Stimulated activated effector memory CD8-positive, alpha-beta T cell treated with anti-CD3 and anti-CD28 coated beads, Interleukin-12 subunit alpha, Interleukin-12 subunit beta, amount 100 ng/mL, for 72 hours (primary cell): ENCODE measurements at regions not wholly inside any gene's neighbourhood (a gene's known extent, or its start where the extent isn't known, plus 50 kb on each side); places are given as distances from the start of the nearest gene placed in this dataset.

Experiments
- ATAC-seq: fragments of 150-1000 bp; cut with Tn5 transposase; 2 replicates; pipeline ENCODE4 v1.10.0; 2021
- DNase-seq, 2 donors: peaks; one replicate each; pipeline ENCODE4 v3.0.0; 2021 to 2022; ENCODE audit warnings: low spot score in 2 of 2
- H3K27ac Mint-ChIP-seq: one replicate; pipeline ENCODE4 v1.8.0; 2022; ENCODE audit warnings: mild to moderate bottlenecking, mixed read lengths
- H3K36me3 Mint-ChIP-seq: one replicate; pipeline ENCODE4 v1.8.0; 2022; ENCODE audit warnings: mild to moderate bottlenecking, mixed read lengths
- H3K4me1 Mint-ChIP-seq: one replicate; pipeline ENCODE4 v1.8.0; 2022; ENCODE audit warnings: mixed read lengths
- H3K4me3 Mint-ChIP-seq: one replicate; pipeline ENCODE4 v1.8.0; 2022; ENCODE audit warnings: mild to moderate bottlenecking, mixed read lengths
- H3K9me3 Mint-ChIP-seq: one replicate; pipeline ENCODE4 v1.8.0; 2022; ENCODE audit warnings: mixed read lengths

DNA sequence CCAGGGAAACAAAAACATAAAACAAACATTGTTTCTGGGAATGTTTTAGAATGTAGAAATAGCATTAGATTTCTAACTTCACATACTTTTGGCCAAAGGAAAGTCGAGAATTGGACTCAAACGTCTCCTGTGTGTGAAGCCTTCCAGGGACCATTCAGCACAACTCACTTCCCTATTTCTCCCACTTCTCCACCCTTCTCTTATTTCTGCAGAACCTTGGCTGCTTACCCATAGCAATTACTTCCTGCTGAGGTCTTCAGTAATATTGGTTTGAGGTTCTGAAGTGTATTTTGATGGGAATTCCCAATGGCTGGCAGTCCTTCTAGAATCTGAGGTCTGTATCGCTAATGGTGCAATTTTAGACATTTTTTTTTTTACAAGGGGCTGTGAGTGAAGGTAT is 158.3 kb upstream of the SNX19 start:
- Mint-ChIP-seq H3K36me3 (no peaks in the 10 kb centered on the region), H3K4me1 (no peaks in the 10 kb centered on the region), H3K27ac (no peak overlapping the region), H3K9me3 (peaks cover 3% of the 10 kb centered on the region), H3K4me3 (no peak overlapping the region)
- ATAC-seq (no peak), DNase-seq (no peak)

DNA sequence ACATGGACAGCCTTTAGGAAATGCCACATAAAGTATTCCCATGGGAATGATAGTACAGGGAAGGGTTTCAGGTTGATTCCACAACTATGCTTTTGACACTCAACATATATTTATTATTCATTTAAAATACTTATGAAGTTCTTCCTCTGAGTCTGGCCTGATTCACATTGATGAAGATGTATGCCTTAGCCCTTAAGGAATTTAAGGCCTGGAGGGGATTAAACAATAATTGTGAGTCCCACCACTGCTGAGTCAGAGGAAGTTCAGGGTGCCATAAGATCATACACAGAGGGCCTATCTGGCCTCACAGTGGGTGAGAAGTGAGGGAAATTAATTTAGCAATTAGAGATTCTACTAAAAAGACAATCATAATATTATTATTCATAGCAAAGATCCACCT is 161.1 kb upstream of the SNX19 start:
- ATAC-seq (no peak), DNase-seq (no peak)
- Mint-ChIP-seq H3K36me3 (no peaks in the 10 kb centered on the region), H3K9me3 (peaks cover 2% of the 10 kb centered on the region), H3K4me1 (no peaks in the 10 kb centered on the region), H3K27ac (no peak overlapping the region), H3K4me3 (no peak overlapping the region)

DNA sequence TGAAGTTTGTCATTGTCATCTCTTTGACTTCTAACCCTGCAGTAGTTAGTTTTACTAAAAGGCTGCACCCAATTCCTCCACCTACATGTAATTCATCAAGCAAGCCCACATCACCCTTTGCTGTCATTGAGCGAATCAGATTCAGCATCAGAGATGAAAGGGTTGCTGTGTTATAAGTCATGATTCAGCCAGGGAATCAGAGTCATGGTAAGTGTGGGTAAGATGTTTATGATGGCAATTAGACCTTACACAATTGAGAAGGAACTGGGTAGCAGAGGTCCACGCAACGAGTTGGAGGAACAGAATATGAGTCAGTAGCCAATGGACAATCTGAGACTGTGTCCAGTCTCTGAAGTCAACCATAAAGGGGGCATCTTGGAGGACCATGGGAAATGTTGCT is 162.8 kb upstream of the SNX19 start:
- H3K4me1 Mint-ChIP-seq: no peaks in the 10 kb centered on the region
- no peak for DNase-seq
- H3K4me3 Mint-ChIP-seq: no peak overlapping the region

DNA sequence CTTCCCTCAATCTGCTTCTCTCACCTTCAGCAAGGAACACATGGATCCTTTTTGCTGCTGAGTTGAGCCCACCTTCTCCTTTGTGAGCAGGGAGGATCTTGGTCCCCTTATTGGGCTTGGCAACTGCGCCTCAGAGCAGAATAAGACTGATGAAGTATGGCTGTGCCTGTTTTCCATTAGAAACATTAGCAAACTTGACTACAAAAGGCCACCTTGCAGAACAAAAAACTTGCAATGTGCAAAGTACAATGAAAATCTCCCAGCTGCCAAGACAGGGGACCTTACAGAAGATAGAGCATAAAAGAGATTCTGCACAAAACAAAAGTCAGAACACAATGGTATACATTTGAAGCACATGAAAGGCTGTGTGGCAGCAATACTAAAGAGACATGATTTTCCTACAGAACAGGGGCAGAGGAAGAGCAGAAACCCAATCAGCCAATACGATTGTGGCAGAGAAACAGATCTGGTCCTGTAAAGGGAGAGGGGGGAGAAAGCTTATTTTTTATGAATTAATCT is 173.5 kb upstream of the SNX19 start:
- no peaks in the 10 kb centered on the region for H3K4me1 Mint-ChIP-seq
- no peaks in the 10 kb centered on the region for H3K36me3 Mint-ChIP-seq
- H3K9me3 Mint-ChIP-seq: peaks cover 10% of the 10 kb centered on the region
- ATAC-seq: no peak
- no peak overlapping the region for H3K27ac Mint-ChIP-seq
- H3K4me3 Mint-ChIP-seq: no peak overlapping the region
- DNase-seq: no peak

More for the DNA sequence above, 162.8 kb upstream of the SNX19 start:
- Mint-ChIP-seq H3K36me3 (no peaks in the 10 kb centered on the region), H3K9me3 (peaks cover 2% of the 10 kb centered on the region), H3K27ac (no peak overlapping the region)
- ATAC-seq: no peak

DNA sequence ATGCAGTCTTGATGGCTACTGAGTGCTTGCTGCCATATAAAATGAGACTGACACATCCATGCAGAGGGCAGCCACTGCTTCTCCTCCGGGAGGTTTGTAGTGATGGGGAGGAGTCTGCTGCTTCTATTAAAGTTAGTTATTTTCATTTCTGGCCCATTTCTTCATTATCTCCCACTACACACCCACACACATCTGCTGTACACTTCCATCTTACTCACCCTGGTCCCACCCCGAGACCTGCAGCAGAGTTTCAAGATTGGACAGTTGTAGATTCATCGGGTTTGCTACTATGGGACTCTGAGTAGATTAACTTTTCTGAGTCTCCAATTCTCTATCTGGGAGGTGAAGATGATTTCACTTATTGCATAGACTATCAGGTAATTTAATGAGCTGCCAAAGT is 176.2 kb upstream of the SNX19 start:
- DNase-seq (no peak), ATAC-seq (no peak)
- no peak overlapping the region for H3K27ac Mint-ChIP-seq
- peaks cover 3% of the 10 kb centered on the region for H3K9me3 Mint-ChIP-seq
- no peaks in the 10 kb centered on the region for H3K36me3 Mint-ChIP-seq
- H3K4me1 Mint-ChIP-seq: no peaks in the 10 kb centered on the region
- H3K4me3 Mint-ChIP-seq: no peak overlapping the region

DNA sequence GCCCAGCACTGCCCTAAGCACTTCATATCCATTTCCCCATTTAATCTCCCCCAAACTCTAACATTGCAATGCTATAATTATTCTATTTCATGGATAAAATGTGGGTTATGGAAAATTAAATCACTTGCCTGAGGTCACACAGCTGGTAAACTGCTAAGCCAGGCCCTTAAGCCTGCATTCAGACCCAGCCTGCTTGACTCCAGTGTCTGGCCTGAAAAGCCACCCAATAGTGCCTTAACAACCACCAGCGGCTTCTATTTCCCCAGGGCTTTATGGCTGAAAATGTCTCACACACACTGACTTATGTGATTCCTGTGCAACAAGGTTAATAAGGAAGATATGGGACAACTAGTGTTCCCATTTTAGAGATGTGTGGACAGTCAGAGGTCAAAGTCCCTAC is 178.5 kb upstream of the SNX19 start:
- ATAC-seq (no peak), DNase-seq (no peak)
- H3K9me3 Mint-ChIP-seq: peaks cover 3% of the 10 kb centered on the region
- no peak overlapping the region for H3K27ac Mint-ChIP-seq
- H3K36me3 Mint-ChIP-seq: no peaks in the 10 kb centered on the region
- no peak overlapping the region for H3K4me3 Mint-ChIP-seq
- no peaks in the 10 kb centered on the region for H3K4me1 Mint-ChIP-seq

DNA sequence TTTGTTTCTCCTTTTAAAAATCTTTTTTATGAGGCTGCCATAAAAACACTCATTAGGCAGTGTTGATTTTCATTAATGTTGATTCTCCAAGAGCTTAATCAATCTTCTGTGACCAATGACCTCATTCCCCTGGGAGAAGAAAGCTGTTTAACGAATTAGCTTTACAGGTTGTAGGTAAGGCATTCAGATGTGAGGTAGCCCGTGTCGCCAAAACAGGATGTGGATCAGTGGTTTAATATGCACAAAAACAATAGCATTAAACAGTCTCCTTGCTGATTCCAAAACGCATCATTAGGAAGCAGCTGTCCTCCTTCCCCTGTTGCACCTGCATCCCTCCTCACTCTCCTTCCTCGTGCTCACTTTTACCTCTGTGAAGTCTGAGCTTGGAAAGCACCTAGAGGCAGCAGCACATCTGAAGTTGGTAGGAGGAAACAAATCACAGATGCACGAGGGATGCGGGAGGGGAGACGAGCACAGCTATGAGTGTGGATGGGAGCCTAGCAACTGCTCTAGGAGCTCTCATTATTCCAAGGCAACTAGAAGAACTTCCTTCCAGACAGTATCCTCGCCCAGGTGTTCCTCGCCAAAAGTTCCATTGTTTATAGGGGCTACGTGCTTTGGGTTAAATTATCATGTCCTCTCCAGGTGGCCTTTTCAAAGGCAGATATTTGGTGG is 179.4 kb upstream of the SNX19 start:
- Mint-ChIP-seq H3K36me3 (no peaks in the 10 kb centered on the region), H3K27ac (no peak overlapping the region), H3K9me3 (peaks cover 3% of the 10 kb centered on the region), H3K4me1 (no peaks in the 10 kb centered on the region), H3K4me3 (no peak overlapping the region)
- DNase-seq: no peak
- no peak for ATAC-seq

DNA sequence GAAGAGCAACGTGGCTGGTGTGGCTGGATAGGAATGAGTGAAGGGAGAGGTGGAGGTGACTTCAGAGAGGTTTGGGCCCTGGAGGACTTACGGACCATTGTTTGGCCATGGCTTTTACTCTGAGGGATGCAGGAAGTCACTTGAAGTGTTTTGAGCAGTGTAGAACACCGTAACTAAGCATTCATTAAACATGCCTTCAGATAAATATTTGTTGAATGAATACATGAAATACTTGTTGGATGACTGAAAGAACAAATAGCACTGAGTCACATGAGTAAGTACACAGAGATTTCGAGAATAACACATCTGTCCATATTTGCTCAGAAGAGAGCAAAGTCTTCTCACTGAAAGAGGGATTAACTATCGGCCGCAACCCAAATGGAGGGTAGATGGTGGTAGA is 182.7 kb upstream of the SNX19 start:
- Mint-ChIP-seq H3K9me3 (peaks cover 3% of the 10 kb centered on the region), H3K27ac (no peak overlapping the region)

DNA sequence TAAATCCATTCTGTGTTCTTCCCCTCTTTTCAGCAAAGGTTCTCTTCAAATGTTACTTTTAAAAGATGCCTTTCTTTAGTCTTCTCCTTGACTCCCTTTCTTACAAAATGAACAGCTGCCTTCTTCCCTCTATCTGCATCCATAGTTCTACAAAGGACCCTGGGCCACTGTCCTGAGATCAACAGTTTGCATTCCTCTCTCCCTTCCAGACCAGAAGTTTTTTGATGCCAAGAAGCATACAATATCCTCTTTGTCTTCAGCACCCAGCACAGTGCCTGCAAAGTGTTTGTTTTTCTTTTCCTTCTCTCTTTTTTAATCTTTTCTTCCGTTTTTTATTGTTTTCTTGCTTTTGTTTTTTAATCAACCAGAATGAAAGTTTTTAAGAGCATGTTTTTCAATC is 183.5 kb upstream of the SNX19 start:
- ATAC-seq (no peak), DNase-seq (no peak)
- Mint-ChIP-seq H3K4me3 (no peak overlapping the region), H3K27ac (no peak overlapping the region), H3K36me3 (no peaks in the 10 kb centered on the region), H3K4me1 (no peaks in the 10 kb centered on the region), H3K9me3 (peaks cover 2% of the 10 kb centered on the region)

More for the DNA sequence above, 182.7 kb upstream of the SNX19 start:
- Mint-ChIP-seq H3K4me1 (no peaks in the 10 kb centered on the region), H3K4me3 (no peak overlapping the region), H3K36me3 (no peaks in the 10 kb centered on the region)
- DNase-seq (no peak), ATAC-seq (no peak)

DNA sequence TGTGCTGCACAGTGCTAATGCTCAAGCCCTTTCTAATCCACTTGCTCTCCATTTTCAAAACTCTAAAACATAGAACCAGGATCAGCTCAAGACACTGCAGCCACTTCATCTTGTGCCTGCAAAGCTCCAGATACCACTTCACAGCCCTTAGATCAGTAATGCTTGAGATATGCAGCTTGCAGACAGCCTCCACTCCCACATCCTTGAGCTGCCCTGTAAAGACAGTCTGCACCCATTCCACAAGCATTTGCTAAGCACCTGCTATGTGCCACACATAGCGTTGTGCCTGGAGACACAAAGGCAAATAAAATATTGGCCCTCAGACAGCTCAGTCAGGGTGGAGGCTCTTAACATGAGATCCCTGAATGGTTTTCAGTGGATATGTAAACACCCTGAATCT is 192.5 kb upstream of the SNX19 start:
- H3K27ac Mint-ChIP-seq: no peak overlapping the region
- DNase-seq (no peak), ATAC-seq (no peak)
- no peaks in the 10 kb centered on the region for H3K36me3 Mint-ChIP-seq
- H3K4me1 Mint-ChIP-seq: no peaks in the 10 kb centered on the region
- H3K9me3 Mint-ChIP-seq: peaks cover 2% of the 10 kb centered on the region
- no peak overlapping the region for H3K4me3 Mint-ChIP-seq

DNA sequence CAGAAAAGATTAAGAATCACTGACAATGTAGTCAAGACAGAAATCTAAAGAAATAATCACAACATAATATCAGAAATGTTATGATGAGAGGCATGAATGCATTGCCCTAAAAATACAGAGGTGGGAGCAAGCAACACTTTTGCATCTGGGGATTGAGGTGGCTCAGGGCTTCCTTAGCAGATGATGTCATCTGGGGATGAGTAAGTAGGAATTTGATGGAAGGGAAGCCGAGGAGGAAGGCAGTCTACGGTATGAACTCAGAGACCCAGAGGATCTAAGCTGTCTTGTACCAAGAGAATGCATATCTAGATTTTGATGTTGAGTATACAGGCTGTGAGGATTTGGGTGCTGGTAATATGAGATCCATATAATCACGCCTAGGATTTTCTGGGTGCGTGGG is 193.0 kb upstream of the SNX19 start:
- H3K27ac Mint-ChIP-seq: no peak overlapping the region
- ATAC-seq (no peak), DNase-seq (no peak)
- no peaks in the 10 kb centered on the region for H3K36me3 Mint-ChIP-seq
- no peak overlapping the region for H3K4me3 Mint-ChIP-seq
- no peaks in the 10 kb centered on the region for H3K4me1 Mint-ChIP-seq
- H3K9me3 Mint-ChIP-seq: peaks cover 2% of the 10 kb centered on the region

DNA sequence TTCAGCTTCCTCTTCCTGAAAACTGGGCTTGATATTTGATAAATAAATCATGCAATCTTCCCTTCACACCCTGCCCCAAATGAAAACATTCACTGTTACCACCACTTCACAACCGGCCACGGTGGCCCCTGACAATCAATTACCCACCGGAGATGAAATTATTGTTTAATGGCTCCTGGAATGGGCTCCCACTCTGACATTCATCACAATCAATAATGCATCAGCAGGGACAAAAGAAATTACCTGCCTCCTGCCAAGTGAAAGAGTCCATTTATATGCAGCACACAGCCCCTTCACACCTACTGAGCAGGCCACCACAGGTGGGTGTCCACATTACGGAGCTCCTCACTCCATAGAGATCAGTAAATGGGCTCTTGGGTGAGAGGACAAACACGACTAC is 193.5 kb upstream of the SNX19 start:
- Mint-ChIP-seq H3K4me3 (no peak overlapping the region), H3K36me3 (no peaks in the 10 kb centered on the region), H3K4me1 (no peaks in the 10 kb centered on the region), H3K27ac (no peak overlapping the region), H3K9me3 (no peaks in the 10 kb centered on the region)
- DNase-seq (no peak), ATAC-seq (no peak)

DNA sequence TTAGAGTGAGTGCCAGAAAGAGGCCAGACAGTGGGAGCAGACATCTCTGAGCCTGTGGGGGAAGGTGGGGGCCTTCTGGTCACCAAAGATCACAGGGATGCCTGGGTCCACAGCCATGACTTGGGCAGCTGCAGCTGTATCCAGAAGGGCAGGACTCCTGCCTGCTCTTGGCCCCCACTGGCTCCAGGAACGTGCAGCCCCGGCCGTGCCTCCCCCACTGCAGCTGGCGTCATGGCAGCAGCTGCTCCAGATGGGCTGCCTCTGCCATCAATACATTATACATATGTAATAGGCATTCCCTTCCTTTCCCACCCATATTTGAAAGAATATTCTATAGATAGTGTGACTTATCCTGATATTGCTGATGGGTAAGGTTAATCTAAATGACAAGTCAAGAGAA is 195.5 kb upstream of the SNX19 start:
- no peak for ATAC-seq
- Mint-ChIP-seq H3K27ac (no peak overlapping the region), H3K4me3 (no peak overlapping the region), H3K4me1 (no peaks in the 10 kb centered on the region), H3K36me3 (no peaks in the 10 kb centered on the region), H3K9me3 (no peaks in the 10 kb centered on the region)
- no peak for DNase-seq

DNA sequence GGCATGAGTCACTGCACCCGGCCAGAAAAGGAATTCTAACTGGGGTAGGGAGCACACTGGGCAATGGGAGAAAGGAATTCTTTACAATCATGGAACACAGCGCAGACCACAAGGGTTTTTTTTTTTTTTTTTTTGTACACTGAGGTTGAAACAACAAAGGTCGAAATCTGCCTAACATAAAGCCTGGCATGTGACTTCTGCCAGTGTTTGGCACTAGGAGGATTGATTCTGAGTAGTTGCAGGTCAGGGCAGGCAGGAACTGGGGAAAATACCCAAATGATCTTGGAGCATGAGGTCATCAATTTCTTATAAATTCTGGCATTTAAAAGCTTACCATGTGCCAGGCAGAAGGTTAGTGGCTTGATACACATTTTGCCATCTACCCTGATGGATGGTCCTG is 202.0 kb upstream of the SNX19 start:
- no peak overlapping the region for H3K27ac Mint-ChIP-seq
- ATAC-seq (no peak), DNase-seq (no peak)
- no peaks in the 10 kb centered on the region for H3K9me3 Mint-ChIP-seq
- no peak overlapping the region for H3K4me3 Mint-ChIP-seq
- H3K36me3 Mint-ChIP-seq: no peaks in the 10 kb centered on the region
- no peaks in the 10 kb centered on the region for H3K4me1 Mint-ChIP-seq

DNA sequence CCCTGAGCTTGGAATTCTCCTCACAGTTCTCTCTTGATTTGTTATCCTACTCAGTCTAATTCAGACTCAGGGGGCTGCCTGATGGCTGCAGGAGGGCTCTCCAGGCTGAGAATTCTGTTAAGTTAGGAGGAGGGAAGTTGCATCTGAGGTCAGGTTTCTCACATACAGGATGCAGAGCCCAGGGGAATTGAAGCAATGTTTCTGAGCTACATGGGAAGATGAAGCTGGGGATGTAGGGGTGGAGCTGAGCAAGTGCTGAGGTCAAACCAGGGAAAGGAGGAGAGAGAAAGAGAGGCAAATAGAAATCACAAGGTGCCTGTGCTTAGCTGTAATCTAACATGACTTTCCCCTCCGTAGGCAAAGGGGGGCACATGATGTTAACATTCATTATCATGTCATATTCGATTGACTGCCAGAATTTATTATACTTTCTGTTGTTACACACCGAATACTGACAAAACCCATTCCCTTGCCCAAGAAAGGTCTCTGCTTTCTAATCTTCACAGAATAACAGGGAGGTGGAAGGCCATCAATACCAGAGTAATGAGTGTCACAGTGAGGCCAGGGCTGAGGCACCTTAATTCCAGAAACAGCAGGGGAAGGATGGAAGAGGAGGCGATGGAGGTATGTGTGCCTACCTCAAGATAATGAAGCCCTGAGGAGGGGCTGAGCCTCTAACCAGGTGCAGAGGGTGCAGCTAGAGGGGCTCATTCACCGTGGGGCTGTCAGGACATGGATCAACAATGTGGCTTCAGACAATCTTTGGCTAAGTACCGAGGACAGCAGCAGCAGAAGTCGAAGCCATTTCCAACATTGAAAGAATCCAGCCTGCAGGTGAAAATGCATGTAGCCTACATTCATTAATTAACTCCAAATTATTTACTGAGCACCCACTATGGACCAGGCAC is 205.4 kb upstream of the SNX19 start:
- Mint-ChIP-seq H3K4me3 (no peak overlapping the region), H3K9me3 (peaks cover 4% of the 10 kb centered on the region), H3K4me1 (no peaks in the 10 kb centered on the region), H3K27ac (no peak overlapping the region), H3K36me3 (no peaks in the 10 kb centered on the region)
- ATAC-seq (no peak), DNase-seq (no peak)

DNA sequence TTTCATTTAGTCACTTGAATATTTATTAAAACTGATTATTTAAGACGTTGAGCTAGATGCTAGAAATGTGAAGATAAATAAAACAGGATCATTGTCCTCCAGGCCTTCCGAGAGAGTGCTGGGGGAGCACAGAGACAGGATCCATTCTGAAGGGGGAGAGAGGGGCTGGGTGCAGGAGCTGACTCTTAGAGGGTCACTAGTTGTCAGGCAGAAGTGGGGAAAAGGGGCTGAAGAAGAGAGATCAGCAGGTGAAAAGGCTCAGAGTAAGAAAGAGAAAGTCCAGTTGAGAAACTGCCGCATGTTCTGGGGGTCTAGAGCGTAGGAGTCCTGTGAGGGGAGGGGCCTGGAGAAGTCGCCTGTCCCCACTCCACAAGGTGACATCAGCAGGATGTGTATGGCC is 206.2 kb upstream of the SNX19 start:
- ATAC-seq (no peak), DNase-seq (no peak)
- Mint-ChIP-seq H3K4me3 (no peak overlapping the region), H3K9me3 (peaks cover 6% of the 10 kb centered on the region), H3K36me3 (no peaks in the 10 kb centered on the region), H3K4me1 (no peaks in the 10 kb centered on the region), H3K27ac (no peak overlapping the region)
